CD14-positive monocyte (primary cell): ENCODE measurements at regions not wholly inside any gene's neighbourhood (a gene's known extent, or its start where the extent isn't known, plus 50 kb on each side); places are given as distances from the start of the nearest gene placed in this dataset.

Experiments
- DNase-seq, 3 donors: peaks; one replicate each; pipeline ENCODE4 v3.0.0-alpha.2; 2011 to 2022
- H2AFZ ChIP-seq: 2 replicates; pipeline ENCODE4 v1.6.0; 2012; ENCODE audit warnings: mild to moderate bottlenecking, low read depth, low read length, inconsistent platforms; ENCODE audit not compliant: insufficient read depth, poor library complexity, severe bottlenecking
- H3K27ac ChIP-seq, 2 donors: 1 replicate in 1 of 2; 2 replicates in 1 of 2; pipeline ENCODE4 v1.5.1; 2012 to 2013; ENCODE audit warnings: low read length in 2 of 2, control low read depth in 1 of 2, inconsistent platforms in 1 of 2, low read depth in 1 of 2, mild to moderate bottlenecking in 1 of 2
- H3K27me3 ChIP-seq, 2 donors: one replicate each; pipeline versions ENCODE4 v1.6.0 to v1.6.1; 2011 to 2013; ENCODE audit warnings: low read length in 2 of 2; ENCODE audit not compliant: control insufficient read depth in 2 of 2, insufficient read depth in 2 of 2
- H3K36me3 ChIP-seq, 2 donors: replicated peaks in 1 of 2; 1 replicate in 1 of 2; 2 replicates in 1 of 2; pipeline versions ENCODE4 v1.5.1 to v1.6.1; 2012 to 2013; ENCODE audit warnings: low read length in 2 of 2, control low read depth in 1 of 2, inconsistent platforms in 1 of 2, mild to moderate bottlenecking in 1 of 2; ENCODE audit not compliant: insufficient read depth in 2 of 2, control insufficient read depth in 1 of 2
- H3K4me1 ChIP-seq, 2 donors: 1 replicate in 1 of 2; 2 replicates in 1 of 2; pipeline versions ENCODE4 v1.5.1 to v1.6.1; 2012 to 2013; ENCODE audit warnings: low read length in 2 of 2, control low read depth in 1 of 2, inconsistent platforms in 1 of 2, mild to moderate bottlenecking in 1 of 2, moderate library complexity in 1 of 2; ENCODE audit not compliant: insufficient read depth in 2 of 2, control insufficient read depth in 1 of 2
- H3K4me2 ChIP-seq: replicated peaks from 2 replicates; pipeline ENCODE3; 2012; ENCODE audit warnings: low read length, moderate library complexity, mild to moderate bottlenecking; ENCODE audit not compliant: poor library complexity, severe bottlenecking; ENCODE audit errors: extremely low read depth
- H3K4me3 ChIP-seq, 3 experiments: fragments of 200-600 bp in 1 of 3; sonication (generic) in 1 of 3; replicated peaks in 1 of 3; 1 replicate in 2 of 3; 2 replicates in 1 of 3; pipeline ENCODE4 v1.5.1; 2011 to 2013; ENCODE audit warnings: low read length in 3 of 3, mild to moderate bottlenecking in 3 of 3, control low read depth in 2 of 3, low read depth in 2 of 3, inconsistent platforms in 1 of 3, moderate library complexity in 1 of 3
- H3K79me2 ChIP-seq: 2 replicates; pipeline ENCODE4 v1.6.0; 2012; ENCODE audit warnings: mild to moderate bottlenecking, control low read depth, inconsistent platforms, low read length, moderate library complexity; ENCODE audit not compliant: insufficient read depth
- H3K9ac ChIP-seq: 2 replicates; pipeline ENCODE4 v1.6.0; 2017; ENCODE audit warnings: low read length, mild to moderate bottlenecking; ENCODE audit not compliant: insufficient read depth, poor library complexity, severe bottlenecking
- H3K9me3 ChIP-seq, 2 donors: replicated peaks in 1 of 2; 1 replicate in 1 of 2; 2 replicates in 1 of 2; pipeline versions ENCODE4 v1.5.1 to v1.6.1; 2012 to 2013; ENCODE audit warnings: low read length in 2 of 2, control low read depth in 1 of 2; ENCODE audit not compliant: control insufficient read depth in 1 of 2, insufficient read depth in 1 of 2
- H4K20me1 ChIP-seq: 2 replicates; pipeline ENCODE4 v1.6.0; 2012; ENCODE audit warnings: mild to moderate bottlenecking, low read length, control low read depth, moderate library complexity; ENCODE audit not compliant: insufficient read depth
- H3K27ac Mint-ChIP-seq, 7 donors: one replicate each; pipeline ENCODE4 v1.8.0; 2020; ENCODE audit warnings: mild to moderate bottlenecking in 7 of 7, mixed read lengths in 7 of 7, moderate library complexity in 6 of 7, inconsistent platforms in 2 of 7
- H3K27me3 Mint-ChIP-seq, 3 donors: one replicate each; pipeline ENCODE4 v1.8.0; 2021 to 2022; ENCODE audit warnings: low read depth in 3 of 3, mild to moderate bottlenecking in 3 of 3, mixed read lengths in 3 of 3, moderate library complexity in 3 of 3, inconsistent platforms in 1 of 3
- H3K36me3 Mint-ChIP-seq, 2 donors: one replicate each; pipeline ENCODE4 v1.8.0; 2020; ENCODE audit warnings: mixed read lengths in 2 of 2, inconsistent platforms in 1 of 2, mild to moderate bottlenecking in 1 of 2
- H3K4me1 Mint-ChIP-seq: one replicate; pipeline ENCODE4 v1.8.0; 2020; ENCODE audit warnings: mild to moderate bottlenecking, mixed read lengths
- H3K4me3 Mint-ChIP-seq, 2 donors: one replicate each; pipeline ENCODE4 v1.8.0; 2020; ENCODE audit warnings: mild to moderate bottlenecking in 2 of 2, mixed read lengths in 2 of 2, moderate library complexity in 1 of 2
- H3K9me3 Mint-ChIP-seq, 7 donors: one replicate each; pipeline ENCODE4 v1.8.0; 2020 to 2022; ENCODE audit warnings: mixed read lengths in 7 of 7, mild to moderate bottlenecking in 6 of 7, moderate library complexity in 6 of 7, inconsistent platforms in 2 of 7
- WGBS: methylation state at CpG from one replicate; pipeline ENCODE4 v1.1.5; 2013; ENCODE audit warnings: missing lambda C conversion rate; ENCODE audit not compliant: insufficient coverage; 5-methylcytosine and 5-hydroxymethylcytosine counted together
- intact Hi-C, 2 donors: fragments of 100-400 bp; cut with micrococcal nuclease; formaldehyde crosslinking; loops; one replicate each; pipeline versions ENCODE4 v1.15.0 to v1.15.1; 2023
- TF ChIP-seq, protein P1 (sequence below): fragments of 200-600 bp; IDR thresholded peaks from one replicate; pipeline ENCODE4 v1.8.0; 2022; ENCODE audit warnings: antibody characterized with exemption, mild to moderate bottlenecking

DNA sequence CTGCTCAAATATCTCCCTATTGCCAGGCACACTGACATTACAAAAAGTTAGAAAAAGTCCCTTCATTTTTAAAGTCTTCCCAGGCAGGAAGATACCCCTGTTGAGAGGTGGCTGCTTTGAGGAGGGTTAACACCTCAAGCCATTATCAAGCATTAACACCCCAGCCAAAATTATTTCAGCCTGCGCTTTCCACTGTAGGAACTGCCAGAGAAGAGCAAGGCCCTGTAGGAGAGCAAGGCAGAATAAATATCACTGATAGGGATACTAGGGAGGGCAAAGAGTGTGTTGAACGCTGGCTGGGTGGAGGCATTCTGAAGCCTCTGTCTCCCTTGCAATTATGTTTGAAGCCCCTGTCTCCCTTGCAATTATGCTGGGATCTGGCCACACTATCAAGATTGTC, 1020.7 kb upstream of the CELF4 start:
- Histone ChIP-seq H3K4me2 (no peak overlapping the region), H3K9me3 (peaks cover 0 to 4% of the 10 kb centered on the region in 2 donors), H2AFZ (no peak overlapping the region), H3K4me1 (no peaks in the 10 kb centered on the region), H3K4me3 (no peak overlapping the region), H3K36me3 (no peaks in the 10 kb centered on the region), H3K27me3 (no peaks in the 10 kb centered on the region), H3K79me2 (no peaks in the 10 kb centered on the region), H3K9ac (no peak overlapping the region), H4K20me1 (no peaks in the 10 kb centered on the region), H3K27ac (no peak overlapping the region)
- Mint-ChIP-seq H3K4me3 (no peak overlapping the region), H3K9me3 (peaks cover 0 to 7% (median 4%) of the 10 kb centered on the region in 7 donors), H3K36me3 (no peaks in the 10 kb centered on the region), H3K27me3 (peaks cover 0 to 2% (median 0%) of the 10 kb centered on the region in 3 donors), H3K27ac (no peak overlapping the region), H3K4me1 (no peaks in the 10 kb centered on the region)
- intact Hi-C loops = no loop called here
- WGBS = 80% methylated on average over 1 of the region's 2 CpGs
- no peak for DNase-seq
- TF ChIP-seq, protein P1, sequence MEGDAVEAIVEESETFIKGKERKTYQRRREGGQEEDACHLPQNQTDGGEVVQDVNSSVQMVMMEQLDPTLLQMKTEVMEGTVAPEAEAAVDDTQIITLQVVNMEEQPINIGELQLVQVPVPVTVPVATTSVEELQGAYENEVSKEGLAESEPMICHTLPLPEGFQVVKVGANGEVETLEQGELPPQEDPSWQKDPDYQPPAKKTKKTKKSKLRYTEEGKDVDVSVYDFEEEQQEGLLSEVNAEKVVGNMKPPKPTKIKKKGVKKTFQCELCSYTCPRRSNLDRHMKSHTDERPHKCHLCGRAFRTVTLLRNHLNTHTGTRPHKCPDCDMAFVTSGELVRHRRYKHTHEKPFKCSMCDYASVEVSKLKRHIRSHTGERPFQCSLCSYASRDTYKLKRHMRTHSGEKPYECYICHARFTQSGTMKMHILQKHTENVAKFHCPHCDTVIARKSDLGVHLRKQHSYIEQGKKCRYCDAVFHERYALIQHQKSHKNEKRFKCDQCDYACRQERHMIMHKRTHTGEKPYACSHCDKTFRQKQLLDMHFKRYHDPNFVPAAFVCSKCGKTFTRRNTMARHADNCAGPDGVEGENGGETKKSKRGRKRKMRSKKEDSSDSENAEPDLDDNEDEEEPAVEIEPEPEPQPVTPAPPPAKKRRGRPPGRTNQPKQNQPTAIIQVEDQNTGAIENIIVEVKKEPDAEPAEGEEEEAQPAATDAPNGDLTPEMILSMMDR = no peak

DNA sequence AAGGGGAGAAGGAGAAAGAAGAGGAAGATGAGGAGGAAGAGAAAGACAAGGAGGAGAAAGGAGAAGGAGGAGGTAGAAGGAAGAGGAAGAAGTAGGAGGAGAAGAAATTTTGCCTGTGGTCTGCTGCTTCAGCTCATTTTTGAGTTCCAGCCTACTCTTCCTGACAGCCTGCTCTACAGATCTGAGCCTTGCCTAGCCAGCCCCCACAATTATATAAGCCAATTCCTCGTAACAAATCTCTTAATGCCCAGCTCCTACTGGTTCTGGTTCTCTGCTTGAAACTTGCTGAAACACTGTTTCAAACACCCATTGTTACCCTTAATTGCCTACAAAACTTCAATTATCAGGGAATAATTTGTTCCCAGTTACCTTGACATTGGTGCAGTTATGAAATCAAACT, 1014.2 kb upstream of the CELF4 start:
- no peak overlapping the region for H3K27ac Mint-ChIP-seq
- H3K4me1 Mint-ChIP-seq = no peaks in the 10 kb centered on the region
- Histone ChIP-seq H3K4me3 (no peak overlapping the region), H3K4me2 (no peak overlapping the region), H3K9ac (no peak overlapping the region), H3K36me3 (no peaks in the 10 kb centered on the region), H2AFZ (no peak overlapping the region), H3K9me3 (peaks cover 0 to 11% of the 10 kb centered on the region in 2 donors), H3K4me1 (no peaks in the 10 kb centered on the region), H3K27ac (no peak overlapping the region), H3K79me2 (no peaks in the 10 kb centered on the region), H3K27me3 (no peaks in the 10 kb centered on the region), H4K20me1 (no peaks in the 10 kb centered on the region)
- TF ChIP-seq, protein P1 = no peak
- no peak overlapping the region for H3K4me3 Mint-ChIP-seq
- DNase-seq = no peak
- peaks cover 0 to 9% (median 5%) of the 10 kb centered on the region in 7 donors for H3K9me3 Mint-ChIP-seq
- 73% methylated on average over 1 of the region's 1 CpG for WGBS
- no peaks in the 10 kb centered on the region for H3K36me3 Mint-ChIP-seq
- no peaks in the 10 kb centered on the region for H3K27me3 Mint-ChIP-seq
- intact Hi-C loops = no loop called here
